NCI-H345 (cell line): ENCODE measurements at regions not wholly inside any gene's neighbourhood (a gene's known extent, or its start where the extent isn't known, plus 50 kb on each side); places are given as distances from the start of the nearest gene placed in this dataset.
A peak's percentile ranks its signal among the peaks of the same experiment; 100 is the strongest.

Experiments
- DNase-seq: peaks from one replicate; lab custom pipeline; 2025; lab: John Stamatoyannopoulos, UW

DNA sequence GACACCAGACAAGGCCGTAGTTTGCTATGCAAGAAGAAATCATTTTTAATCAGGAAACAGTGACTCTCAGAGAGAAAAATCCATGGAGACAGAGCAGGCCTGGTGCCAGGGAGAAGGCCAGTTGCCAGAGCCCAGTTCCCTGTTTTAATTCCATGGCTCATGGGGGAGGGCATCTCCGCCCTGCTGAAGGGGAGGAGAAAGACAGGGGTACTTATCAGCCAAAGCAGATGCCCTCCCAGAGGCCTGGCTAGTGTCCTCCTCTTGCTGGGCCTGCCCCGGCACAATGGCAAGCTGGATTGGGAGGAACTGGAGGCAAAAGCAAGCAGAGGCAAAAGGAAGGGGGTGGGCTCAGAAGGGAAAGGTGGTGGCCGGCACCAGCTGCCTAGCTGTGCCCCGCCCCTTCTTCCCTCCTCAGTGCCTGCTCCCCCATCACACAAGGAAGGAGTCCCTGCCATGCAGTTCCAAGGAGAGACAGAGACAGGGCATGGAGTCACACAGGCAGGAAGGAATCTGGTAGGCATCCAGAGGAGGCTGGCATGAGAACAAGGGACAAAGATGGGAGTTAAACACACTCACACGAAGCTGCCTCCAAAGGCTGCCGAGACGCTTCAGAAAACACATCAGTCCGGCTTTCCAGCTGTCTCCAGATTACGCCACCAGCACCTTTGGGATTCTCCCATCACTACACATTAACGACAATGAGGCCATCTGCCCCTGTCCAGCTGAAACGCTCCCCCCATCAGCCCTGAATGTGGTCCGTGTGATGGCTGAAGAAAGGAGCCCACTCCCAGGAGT is 591.8 kb downstream of the BUD13 start:
- no peak for DNase-seq

DNA sequence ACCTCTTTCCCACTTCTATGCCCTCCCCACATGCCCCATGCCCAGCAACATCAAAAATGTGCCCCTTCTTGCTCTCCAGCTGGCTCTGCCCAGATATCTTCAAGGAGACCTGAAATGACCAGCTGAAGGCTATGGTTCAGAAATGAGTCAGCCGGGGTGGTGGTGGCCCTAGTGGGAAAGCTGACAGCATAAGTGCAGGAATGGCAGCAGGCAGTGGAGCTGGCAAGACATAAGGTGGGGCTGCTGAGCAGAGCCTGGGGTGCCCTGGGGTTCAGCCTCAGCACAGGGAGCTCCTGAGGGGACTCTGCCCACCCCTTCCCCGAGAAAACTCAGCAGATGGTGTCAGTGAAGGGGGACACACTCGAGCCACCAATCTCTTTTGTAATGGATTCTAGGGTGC is 593.4 kb downstream of the BUD13 start:
- no peak for DNase-seq

DNA sequence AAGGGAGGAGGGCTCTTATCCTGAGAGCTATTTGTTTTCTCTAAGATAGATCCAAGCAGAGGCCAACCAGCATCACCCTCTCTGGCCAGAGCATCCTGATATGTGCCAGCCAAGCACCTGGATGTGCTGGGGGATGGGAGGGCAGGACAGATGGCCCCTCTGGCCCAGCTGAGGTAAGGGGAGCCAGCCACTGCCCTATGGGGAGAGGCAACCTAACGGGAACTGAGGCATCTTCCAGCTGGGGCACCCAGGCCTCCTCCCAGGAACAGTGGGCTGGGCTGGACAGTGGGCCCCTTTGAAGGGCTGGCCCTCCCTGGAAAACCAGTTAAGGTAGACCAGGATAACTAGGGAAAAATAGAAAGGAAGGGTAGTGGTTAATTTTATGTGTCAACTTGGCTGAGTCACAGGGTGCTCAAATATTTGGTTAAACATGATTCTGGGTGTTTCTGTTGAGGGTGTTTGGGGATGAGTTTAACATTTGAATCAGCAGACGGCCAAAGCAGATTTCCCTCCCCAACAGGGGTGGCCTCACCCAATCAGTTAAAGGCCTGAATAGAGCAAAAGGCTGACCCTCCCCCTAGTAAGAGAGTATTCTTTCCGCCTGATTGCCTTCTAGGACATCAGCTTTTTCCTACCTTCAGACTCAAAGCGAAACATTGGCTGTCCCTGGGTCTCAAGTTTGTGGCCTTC is 595.1 kb downstream of the BUD13 start:
- no peak for DNase-seq

DNA sequence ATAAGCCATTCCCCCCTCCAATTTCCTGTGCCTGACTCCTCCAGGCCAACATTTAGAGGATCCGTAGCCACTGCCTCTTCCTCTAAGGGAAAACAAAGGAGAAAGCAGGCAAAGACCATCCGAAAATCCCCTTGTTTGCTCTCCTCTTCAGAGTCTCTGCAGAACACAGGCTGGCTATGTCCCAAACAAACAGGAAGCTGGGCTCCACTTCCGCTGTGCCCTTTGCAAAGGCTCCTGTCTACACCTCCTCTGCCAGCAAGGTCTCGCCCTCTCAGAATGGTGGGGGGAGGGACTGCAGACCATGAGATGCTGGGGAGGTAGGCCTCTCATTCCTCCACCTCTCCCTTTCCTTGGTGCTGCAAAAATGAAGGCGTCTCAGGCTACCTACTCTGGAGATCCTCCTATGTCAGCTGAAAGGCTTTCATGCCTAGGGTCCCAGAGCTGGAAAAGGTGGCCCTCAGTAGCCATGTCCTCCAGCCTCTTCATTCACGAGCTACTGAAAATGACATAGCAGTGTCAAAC is 596.2 kb downstream of the BUD13 start:
- DNase-seq: no peak

GRCh38 chr11:116175707-116176106 is 597.1 kb downstream of the BUD13 start:
- DNase-seq: no peak

DNA sequence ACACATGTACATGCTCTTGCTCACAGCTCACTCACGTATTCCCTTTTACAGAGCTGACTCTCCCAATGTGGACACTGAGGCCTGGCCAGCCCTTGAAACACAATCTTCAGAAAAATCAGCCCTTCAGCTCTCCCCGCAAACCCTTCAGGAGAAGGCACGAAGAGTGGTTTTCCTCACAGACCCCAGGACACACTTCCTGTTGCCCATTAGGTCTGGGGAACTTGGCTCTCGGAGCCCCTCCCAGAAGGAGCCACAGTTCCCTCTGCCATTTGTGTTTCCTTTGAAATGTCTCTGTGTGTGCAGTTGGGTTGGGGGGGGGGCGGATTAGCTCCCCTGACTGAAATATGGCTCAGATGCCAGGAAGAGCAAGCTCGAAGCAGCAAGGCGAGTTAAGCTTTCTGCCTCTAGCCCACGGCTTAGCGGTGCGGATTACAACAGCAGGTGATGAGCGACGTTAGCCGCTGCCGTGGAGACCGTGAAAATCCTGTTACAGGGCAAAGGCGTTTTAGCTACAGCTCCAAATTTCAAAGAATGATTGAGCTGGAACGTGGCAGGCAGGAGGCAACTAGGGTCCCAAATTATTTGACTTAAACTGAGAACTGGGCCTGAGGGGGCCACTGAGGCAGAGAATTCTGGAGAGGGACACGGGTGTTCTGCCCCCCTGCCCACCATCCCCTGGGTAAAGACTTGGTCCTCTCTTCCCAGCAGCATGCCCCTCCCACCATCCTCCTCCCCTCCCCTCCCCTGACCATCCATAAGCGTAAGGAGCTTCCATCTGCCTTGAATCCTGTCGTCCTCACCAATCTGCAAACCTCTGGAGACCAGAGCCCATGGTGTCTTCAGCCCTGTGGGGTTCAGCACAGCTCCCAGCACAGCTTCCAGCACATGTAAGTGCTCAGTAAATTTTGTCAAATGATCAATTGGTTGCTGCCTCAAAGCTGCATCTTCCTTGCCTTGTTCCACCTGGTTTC is 598.6 kb downstream of the BUD13 start:
- DNase-seq: no peak

GRCh38 chr11:116173506-116173905 is 599.3 kb downstream of the BUD13 start:
- DNase-seq: no peak

DNA sequence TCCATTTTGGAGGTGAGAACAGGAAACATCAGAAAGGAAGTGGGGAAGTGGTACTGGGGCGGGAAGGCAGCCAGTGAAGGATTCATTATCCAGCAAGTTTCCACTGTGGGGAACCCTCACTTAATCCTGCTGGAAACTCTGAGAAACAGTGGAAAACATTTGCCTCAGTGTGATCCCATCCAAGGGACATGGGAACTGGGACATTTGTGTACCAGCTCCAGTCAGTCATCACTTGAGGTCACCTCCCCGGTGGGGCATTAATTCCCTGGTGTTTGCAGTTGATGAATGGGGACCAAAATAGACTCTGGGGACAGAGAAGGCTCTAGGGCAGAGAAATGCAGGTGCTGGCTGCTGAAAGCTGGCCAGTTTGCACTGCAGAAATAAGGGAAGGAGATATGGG is 599.9 kb downstream of the BUD13 start:
- DNase-seq: peak; percentile 13

GRCh38 chr11:116172156-116172555 is 600.6 kb downstream of the BUD13 start:
- no peak for DNase-seq

GRCh38 chr11:116171271-116172140 is 601.3 kb downstream of the BUD13 start:
- no peak for DNase-seq

DNA sequence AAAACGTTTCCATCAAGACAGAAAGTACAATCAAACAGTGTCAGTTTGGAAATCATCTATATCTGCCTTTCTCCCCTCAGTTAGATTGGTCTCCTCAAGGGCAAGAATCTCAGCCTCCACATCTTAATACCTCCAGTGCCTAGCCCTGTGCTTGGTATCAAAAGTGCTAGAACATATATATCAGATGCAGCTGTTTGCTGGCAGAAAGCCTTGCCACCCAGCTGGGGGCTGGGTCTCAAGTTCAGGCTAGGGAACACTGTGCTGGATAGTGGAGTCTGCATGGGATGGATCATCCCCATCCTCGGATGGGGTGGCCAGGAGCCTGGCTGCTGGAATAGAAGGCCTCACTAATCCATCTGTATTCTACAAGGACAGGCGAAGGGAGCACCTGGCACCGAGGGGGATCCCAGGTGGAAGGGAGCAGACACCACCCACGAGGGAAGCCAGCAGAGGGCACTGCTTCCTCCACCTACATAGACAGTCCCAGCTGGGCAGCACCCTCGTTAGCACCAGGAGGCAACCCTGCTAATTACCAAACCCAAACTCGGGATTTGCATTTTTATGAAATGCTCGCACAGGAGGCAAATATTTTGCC is 602.2 kb downstream of the BUD13 start:
- DNase-seq: peak; percentile 17

- no peak for DNase-seq
Observed at GRCh38 chr11:116169776-116170175, 603.0 kb downstream of the BUD13 start.

GRCh38 chr11:116168459-116168787 is 604.4 kb downstream of the BUD13 start:
- DNase-seq: peak; percentile 19

- DNase-seq: no peak
Observed at GRCh38 chr11:116167706-116168458, 604.9 kb downstream of the BUD13 start.

- DNase-seq: peak; percentile 49
Observed at GRCh38 chr11:116166573-116167465, 606.0 kb downstream of the BUD13 start.

GRCh38 chr11:116164843-116165242 is 607.9 kb downstream of the BUD13 start:
- DNase-seq: no peak

- peak; percentile 54 for DNase-seq
Observed at GRCh38 chr11:116162886-116163230, 609.9 kb downstream of the BUD13 start.

DNA sequence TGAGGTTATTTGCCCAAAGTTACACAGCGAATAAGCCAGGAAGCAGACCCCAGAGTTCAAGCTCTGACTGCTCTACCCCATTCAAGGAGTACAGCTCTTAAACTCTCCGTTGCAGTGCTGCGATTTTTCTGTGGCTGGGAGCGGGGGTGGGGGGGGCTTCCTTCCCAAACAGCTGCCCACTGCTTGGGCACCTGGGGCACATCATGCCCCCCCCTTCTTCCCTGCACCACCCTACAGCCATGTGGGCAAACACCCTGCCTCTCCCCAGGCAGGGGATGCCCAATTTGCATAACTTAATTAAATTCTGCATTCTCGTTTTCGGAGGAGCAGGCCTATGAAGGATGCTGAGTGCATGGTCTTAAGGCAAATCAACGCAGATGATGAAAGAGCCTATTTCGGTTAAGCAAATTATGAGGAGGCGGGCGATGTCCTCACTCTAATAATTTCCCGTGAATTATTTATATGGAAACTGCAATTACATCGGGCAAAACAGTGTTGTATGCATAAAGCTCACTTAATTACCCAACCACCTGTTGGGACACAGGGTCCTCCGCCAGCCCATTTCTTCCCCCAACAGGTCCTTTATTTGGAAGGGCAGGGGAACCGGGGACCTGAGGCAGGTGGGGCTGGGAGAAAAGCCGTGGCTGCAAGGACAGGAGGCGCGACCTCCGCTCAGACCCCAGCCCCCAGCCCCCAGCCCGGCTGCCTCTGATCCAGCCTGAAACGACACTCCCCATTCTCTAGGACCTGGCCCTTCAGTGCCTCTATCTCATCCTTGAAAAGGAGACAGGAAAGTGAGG is 610.5 kb downstream of the BUD13 start:
- no peak for DNase-seq
